ENCODE measurements at regions not wholly inside any gene's neighbourhood (a gene's known extent, or its start where the extent isn't known, plus 50 kb on each side); places are given as distances from the start of the nearest gene placed in this dataset.

GRCh38 chr1:191992118-191992517 lies 166.1 kb upstream of the RGS18 start:
- TF ChIP-seq ZNF274 (IDR thresholded peaks at IDR 0.05; ENCODE audit: low read depth, low read length) (no peak), SUZ12 (IDR thresholded peaks at IDR 0.05; ENCODE audit: extremely low read depth, insufficient read depth, insufficient read length) (no peak), YY1 (IDR thresholded peaks at IDR 0.05; ENCODE audit: insufficient read depth, insufficient read length) (no peak)

Measured in NT2/D1 (cell line).